ENCODE measurements at regions not wholly inside any gene's neighbourhood (a gene's known extent, or its start where the extent isn't known, plus 50 kb on each side); places are given as distances from the start of the nearest gene placed in this dataset.

DNA sequence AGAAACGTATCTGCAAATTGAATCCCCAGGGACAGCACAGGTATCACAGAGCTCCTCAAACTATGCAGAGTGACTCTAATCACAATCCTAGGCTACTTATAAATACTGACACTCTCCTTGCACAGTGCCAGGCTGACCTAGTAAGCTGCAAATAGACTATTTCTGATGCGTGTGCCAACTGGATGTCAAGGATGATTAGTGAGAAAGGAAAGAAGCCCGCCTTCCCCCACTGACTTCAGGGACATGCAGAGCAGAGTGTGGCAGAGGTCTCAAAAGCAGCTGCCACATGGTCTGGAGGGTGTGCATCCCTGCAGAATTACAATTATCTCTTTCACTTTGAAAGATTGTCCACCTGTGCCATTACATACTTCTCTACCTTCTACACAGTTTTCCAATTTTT lies 235.6 kb downstream of the CPS1 start:
- no peak overlapping the region for H3K9ac ChIP-seq (ENCODE audit: insufficient read depth, low read length)
- DNase-seq (ENCODE audit: low read depth in 2 of 2): no peak
- no peak overlapping the region for H3K4me2 ChIP-seq (ENCODE audit: extremely low read depth, insufficient read depth, low read length)
- no peak overlapping the region for H3K4me3 ChIP-seq (replicated peaks in 1 of 4; ENCODE audit: control extremely low read depth in 1 of 4, insufficient read depth in 1 of 4, low read depth in 3 of 4, low read length in 4 of 4)
- TF ChIP-seq, protein P1, sequence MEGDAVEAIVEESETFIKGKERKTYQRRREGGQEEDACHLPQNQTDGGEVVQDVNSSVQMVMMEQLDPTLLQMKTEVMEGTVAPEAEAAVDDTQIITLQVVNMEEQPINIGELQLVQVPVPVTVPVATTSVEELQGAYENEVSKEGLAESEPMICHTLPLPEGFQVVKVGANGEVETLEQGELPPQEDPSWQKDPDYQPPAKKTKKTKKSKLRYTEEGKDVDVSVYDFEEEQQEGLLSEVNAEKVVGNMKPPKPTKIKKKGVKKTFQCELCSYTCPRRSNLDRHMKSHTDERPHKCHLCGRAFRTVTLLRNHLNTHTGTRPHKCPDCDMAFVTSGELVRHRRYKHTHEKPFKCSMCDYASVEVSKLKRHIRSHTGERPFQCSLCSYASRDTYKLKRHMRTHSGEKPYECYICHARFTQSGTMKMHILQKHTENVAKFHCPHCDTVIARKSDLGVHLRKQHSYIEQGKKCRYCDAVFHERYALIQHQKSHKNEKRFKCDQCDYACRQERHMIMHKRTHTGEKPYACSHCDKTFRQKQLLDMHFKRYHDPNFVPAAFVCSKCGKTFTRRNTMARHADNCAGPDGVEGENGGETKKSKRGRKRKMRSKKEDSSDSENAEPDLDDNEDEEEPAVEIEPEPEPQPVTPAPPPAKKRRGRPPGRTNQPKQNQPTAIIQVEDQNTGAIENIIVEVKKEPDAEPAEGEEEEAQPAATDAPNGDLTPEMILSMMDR (conservative IDR thresholded peaks at IDR 0.05 in 1 of 2, IDR thresholded peaks at IDR 0.05 in 1 of 2; ENCODE audit: low read depth in 1 of 2, low read length in 2 of 2): no peak
- no peak for TF ChIP-seq EZH2 (IDR thresholded peaks at IDR 0.05; ENCODE audit: low read length, missing control alignments)
- no peaks in the 10 kb centered on the region for H3K36me3 ChIP-seq (ENCODE audit: control insufficient read depth, insufficient read depth, low read length)
- H3K9me3 ChIP-seq (ENCODE audit: control insufficient read depth, insufficient read depth, low read depth, low read length): no peaks in the 10 kb centered on the region
- H3K27me3 ChIP-seq (ENCODE audit: control insufficient read depth, insufficient read depth, low read length): no peaks in the 10 kb centered on the region
- no peak overlapping the region for H2AFZ ChIP-seq (ENCODE audit: low read length)
- no peaks in the 10 kb centered on the region for H4K20me1 ChIP-seq (ENCODE audit: control insufficient read depth, extremely low read depth, insufficient read depth, low read length)
- H3K4me1 ChIP-seq (ENCODE audit: control insufficient read depth, extremely low read depth, insufficient read depth, low read length): no peaks in the 10 kb centered on the region
- no peak overlapping the region for H3K27ac ChIP-seq (ENCODE audit: insufficient read depth, low read length)
- no peaks in the 10 kb centered on the region for H3K79me2 ChIP-seq (ENCODE audit: control insufficient read depth, insufficient read depth, low read length)

DNA sequence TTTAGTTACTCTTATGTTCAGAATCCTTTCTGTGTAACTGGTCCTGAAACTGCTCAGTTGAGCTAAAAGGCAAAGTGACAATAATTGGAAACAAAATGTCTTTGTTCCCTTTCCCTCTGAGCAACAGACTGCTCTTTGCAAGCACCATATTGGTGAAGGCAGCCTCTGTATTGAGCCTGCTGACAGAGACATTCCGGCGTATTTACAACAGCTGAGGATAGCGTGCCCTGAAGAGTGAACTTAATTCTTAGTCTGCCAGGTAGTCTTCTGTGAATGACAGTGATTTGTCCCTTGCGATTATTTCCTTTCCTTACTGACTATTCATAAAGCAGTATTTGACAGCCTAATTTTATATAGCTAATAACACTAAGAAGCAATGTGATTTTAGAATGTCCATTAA lies 239.1 kb downstream of the CPS1 start:
- H3K36me3 ChIP-seq (ENCODE audit: control insufficient read depth, insufficient read depth, low read length): no peaks in the 10 kb centered on the region
- H3K4me3 ChIP-seq (replicated peaks in 1 of 4; ENCODE audit: control extremely low read depth in 1 of 4, insufficient read depth in 1 of 4, low read depth in 3 of 4, low read length in 4 of 4): no peak overlapping the region
- no peak overlapping the region for H2AFZ ChIP-seq (ENCODE audit: low read length)
- no peak for DNase-seq (ENCODE audit: low read depth in 2 of 2)
- no peaks in the 10 kb centered on the region for H3K79me2 ChIP-seq (ENCODE audit: control insufficient read depth, insufficient read depth, low read length)
- H3K27me3 ChIP-seq (ENCODE audit: control insufficient read depth, insufficient read depth, low read length): no peaks in the 10 kb centered on the region
- no peak overlapping the region for H3K27ac ChIP-seq (ENCODE audit: insufficient read depth, low read length)
- TF ChIP-seq, protein P1 (conservative IDR thresholded peaks at IDR 0.05 in 1 of 2, IDR thresholded peaks at IDR 0.05 in 1 of 2; ENCODE audit: low read depth in 1 of 2, low read length in 2 of 2): no peak
- TF ChIP-seq EZH2 (IDR thresholded peaks at IDR 0.05; ENCODE audit: low read length, missing control alignments): no peak
- no peaks in the 10 kb centered on the region for H4K20me1 ChIP-seq (ENCODE audit: control insufficient read depth, extremely low read depth, insufficient read depth, low read length)
- no peak overlapping the region for H3K4me2 ChIP-seq (ENCODE audit: extremely low read depth, insufficient read depth, low read length)
- H3K9ac ChIP-seq (ENCODE audit: insufficient read depth, low read length): no peak overlapping the region
- H3K4me1 ChIP-seq (ENCODE audit: control insufficient read depth, extremely low read depth, insufficient read depth, low read length): no peaks in the 10 kb centered on the region
- H3K9me3 ChIP-seq (ENCODE audit: control insufficient read depth, insufficient read depth, low read depth, low read length): no peaks in the 10 kb centered on the region

DNA sequence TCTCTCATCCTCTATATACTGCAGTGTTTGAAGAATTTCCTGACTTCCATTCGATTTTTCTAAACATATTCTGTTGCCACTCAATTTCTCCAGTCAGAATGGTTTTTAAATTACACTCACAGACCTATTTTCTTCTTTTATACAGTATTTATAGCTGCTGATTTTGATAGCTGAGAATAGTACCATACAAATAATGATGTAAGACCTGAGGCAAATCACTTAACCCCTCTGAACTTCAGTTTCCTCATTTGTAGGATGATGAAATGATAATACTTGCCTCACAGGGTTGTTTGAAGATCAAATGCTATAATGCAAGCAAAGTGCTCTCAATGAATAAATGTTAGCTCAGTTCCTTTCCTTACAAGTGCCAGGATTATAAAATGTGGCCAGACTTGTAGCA lies 241.8 kb downstream of the CPS1 start:
- H3K9me3 ChIP-seq (ENCODE audit: control insufficient read depth, insufficient read depth, low read depth, low read length): no peaks in the 10 kb centered on the region
- no peak overlapping the region for H3K9ac ChIP-seq (ENCODE audit: insufficient read depth, low read length)
- no peaks in the 10 kb centered on the region for H3K36me3 ChIP-seq (ENCODE audit: control insufficient read depth, insufficient read depth, low read length)
- H2AFZ ChIP-seq (ENCODE audit: low read length): no peak overlapping the region
- DNase-seq (ENCODE audit: low read depth in 2 of 2): no peak
- TF ChIP-seq, protein P1 (conservative IDR thresholded peaks at IDR 0.05 in 1 of 2, IDR thresholded peaks at IDR 0.05 in 1 of 2; ENCODE audit: low read depth in 1 of 2, low read length in 2 of 2): no peak
- TF ChIP-seq EZH2 (IDR thresholded peaks at IDR 0.05; ENCODE audit: low read length, missing control alignments): no peak
- no peaks in the 10 kb centered on the region for H3K27me3 ChIP-seq (ENCODE audit: control insufficient read depth, insufficient read depth, low read length)
- H4K20me1 ChIP-seq (ENCODE audit: control insufficient read depth, extremely low read depth, insufficient read depth, low read length): no peaks in the 10 kb centered on the region
- H3K4me2 ChIP-seq (ENCODE audit: extremely low read depth, insufficient read depth, low read length): no peak overlapping the region
- H3K27ac ChIP-seq (ENCODE audit: insufficient read depth, low read length): no peak overlapping the region
- no peaks in the 10 kb centered on the region for H3K79me2 ChIP-seq (ENCODE audit: control insufficient read depth, insufficient read depth, low read length)
- no peak overlapping the region for H3K4me3 ChIP-seq (replicated peaks in 1 of 4; ENCODE audit: control extremely low read depth in 1 of 4, insufficient read depth in 1 of 4, low read depth in 3 of 4, low read length in 4 of 4)
- H3K4me1 ChIP-seq (ENCODE audit: control insufficient read depth, extremely low read depth, insufficient read depth, low read length): no peaks in the 10 kb centered on the region
